ENCODE measurements at regions not wholly inside any gene's neighbourhood (a gene's known extent, or its start where the extent isn't known, plus 50 kb on each side); places are given as distances from the start of the nearest gene placed in this dataset.
"Not testable (repeated sequence)": the region's sequence is repeated elsewhere in the genome, so short reads cannot be mapped to it uniquely, and the experiment has no call there.

DNA sequence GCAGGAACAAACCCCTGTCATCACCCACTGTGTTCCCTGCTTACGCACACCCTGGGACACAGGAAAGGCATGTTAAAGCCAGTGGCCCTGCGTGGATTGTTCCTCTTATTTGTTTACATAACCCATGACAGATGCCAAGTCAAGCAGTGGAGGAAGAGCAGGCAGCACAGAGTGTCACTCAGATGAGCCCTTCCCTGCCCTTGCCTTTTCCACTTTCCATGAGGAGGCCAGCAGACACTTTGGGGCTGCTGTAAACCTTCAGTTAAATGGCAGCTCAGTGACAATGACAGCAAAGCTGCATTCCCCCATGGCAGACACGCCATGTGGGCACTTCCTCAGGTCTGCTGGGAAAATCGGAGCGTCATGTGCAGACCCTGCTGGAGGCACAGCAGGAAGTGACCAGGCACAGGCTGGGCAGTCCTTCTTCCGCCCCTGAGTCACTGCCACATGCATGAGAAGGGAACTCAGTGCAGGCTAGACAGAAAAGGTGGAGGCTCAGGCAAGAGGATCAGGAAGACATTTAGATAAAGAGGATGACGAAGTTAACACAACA, 216.8 kb upstream of the PIK3R1 start:
- no peaks in the 10 kb centered on the region for H3K36me3 Mint-ChIP-seq (ENCODE audit: low read depth)
- no peak for DNase-seq
- H3K4me1 Mint-ChIP-seq, result peaks cover 1% of the 10 kb centered on the region
- peaks cover 8% of the 10 kb centered on the region for H3K27me3 Mint-ChIP-seq
- ATAC-seq, result peak; percentile 36
- no peak overlapping the region for H3K27ac Mint-ChIP-seq
- no peaks in the 10 kb centered on the region for H3K9me3 ChIP-seq (ENCODE audit: control insufficient read depth, low read length, poor library complexity, severe bottlenecking)
- H3K4me3 Mint-ChIP-seq, result no peak overlapping the region

DNA sequence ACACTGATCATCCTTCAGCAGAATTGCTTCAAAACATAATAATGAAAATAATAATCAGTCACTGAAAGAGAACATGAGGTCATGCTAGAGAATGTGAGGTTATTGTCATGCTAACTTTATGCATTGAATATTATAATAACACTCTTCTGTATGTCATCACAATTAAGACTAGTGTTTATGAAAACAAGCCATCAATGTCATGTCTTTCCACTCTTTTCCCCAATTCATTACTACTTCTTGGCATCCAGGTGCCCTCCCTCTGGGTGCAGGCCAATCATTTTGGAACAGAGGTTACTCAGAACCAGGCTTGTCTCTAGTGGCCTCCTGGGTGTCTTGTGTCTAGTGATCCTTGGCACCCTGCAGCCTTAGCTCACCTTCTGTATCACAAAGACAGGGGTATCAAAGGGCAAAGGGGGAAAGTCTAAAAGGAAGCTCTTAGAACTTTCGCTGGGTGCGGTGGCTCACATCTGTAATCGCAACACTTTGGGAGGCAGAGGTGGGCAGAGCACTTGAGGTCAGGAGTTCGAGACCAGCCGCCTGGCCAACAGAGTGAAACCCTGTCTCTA, 217.6 kb upstream of the PIK3R1 start:
- H3K27me3 Mint-ChIP-seq, result peaks cover 14% of the 10 kb centered on the region
- H3K9me3 ChIP-seq (ENCODE audit: control insufficient read depth, low read length, poor library complexity, severe bottlenecking), result no peaks in the 10 kb centered on the region
- H3K4me3 Mint-ChIP-seq, result no peak overlapping the region
- DNase-seq (no peak), ATAC-seq (no peak)
- no peak overlapping the region for H3K27ac Mint-ChIP-seq
- H3K36me3 Mint-ChIP-seq (ENCODE audit: low read depth), result no peaks in the 10 kb centered on the region
- no peaks in the 10 kb centered on the region for H3K4me1 Mint-ChIP-seq

DNA sequence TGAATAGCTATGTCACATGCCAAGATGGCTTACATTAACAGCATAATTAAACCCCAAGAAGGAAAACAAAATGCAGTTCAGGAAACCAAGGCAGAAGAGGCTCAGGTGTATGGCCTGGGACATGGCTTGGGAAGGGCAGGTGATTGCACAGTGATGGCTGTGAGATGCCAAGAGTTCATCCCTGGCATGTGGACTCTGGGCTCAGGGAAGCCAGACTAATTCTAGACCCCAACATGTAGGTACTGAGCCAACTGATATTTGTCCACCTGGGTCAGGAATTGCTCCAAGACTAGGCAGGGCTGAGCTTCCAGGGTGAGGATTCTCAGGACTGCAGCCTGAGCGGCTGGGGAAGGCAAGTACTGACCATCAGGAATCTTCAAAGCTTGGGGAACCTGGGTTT, 218.4 kb upstream of the PIK3R1 start:
- Mint-ChIP-seq H3K4me1 (no peaks in the 10 kb centered on the region), H3K27me3 (peaks cover 15% of the 10 kb centered on the region), H3K4me3 (no peak overlapping the region), H3K27ac (no peak overlapping the region), H3K36me3 (ENCODE audit: low read depth) (no peaks in the 10 kb centered on the region)
- DNase-seq (no peak), ATAC-seq (no peak)
- no peaks in the 10 kb centered on the region for H3K9me3 ChIP-seq (ENCODE audit: control insufficient read depth, low read length, poor library complexity, severe bottlenecking)

DNA sequence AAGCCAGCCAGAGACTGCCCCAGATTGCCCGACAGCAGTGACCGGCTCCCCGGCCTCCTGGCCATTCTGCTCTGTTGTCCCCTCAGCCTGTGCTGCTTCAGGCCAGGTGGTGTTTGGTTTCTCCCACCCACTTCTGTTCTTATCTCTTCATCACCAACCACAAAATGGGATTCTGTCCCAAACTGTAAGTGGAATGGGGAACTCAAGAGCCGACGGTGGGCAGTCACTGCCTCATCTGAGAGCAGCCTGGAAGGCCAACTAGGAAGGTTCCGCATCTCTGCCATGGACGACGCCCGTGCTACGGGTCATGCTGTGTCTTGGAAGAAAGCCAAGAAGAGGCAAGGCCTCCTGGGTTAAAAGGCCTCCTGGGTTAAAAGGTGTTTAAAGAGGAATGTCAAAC, 219.0 kb upstream of the PIK3R1 start:
- no peak overlapping the region for H3K4me3 Mint-ChIP-seq
- H3K36me3 Mint-ChIP-seq (ENCODE audit: low read depth), result no peaks in the 10 kb centered on the region
- DNase-seq (no peak), ATAC-seq (no peak)
- H3K4me1 Mint-ChIP-seq, result no peaks in the 10 kb centered on the region
- H3K9me3 ChIP-seq (ENCODE audit: control insufficient read depth, low read length, poor library complexity, severe bottlenecking), result no peaks in the 10 kb centered on the region
- peaks cover 15% of the 10 kb centered on the region for H3K27me3 Mint-ChIP-seq
- no peak overlapping the region for H3K27ac Mint-ChIP-seq

DNA sequence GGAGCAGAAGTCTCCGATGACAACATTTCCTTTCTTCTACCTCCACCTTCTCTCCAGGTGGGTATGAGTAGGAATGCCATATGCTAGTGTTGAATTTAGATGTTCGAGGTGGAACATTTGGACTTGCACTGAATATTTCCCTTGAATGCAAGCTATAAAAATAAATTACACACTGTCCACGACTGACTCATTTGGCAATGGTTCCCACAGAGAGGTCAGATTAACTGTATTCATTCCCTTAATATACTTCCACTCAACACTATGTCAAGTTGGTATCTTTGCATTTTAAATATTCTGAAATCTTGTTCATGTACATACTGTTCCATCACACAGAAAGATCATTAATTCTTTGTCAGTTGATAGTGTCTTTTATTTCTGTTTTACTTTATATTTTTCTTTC, 222.6 kb upstream of the PIK3R1 start:
- ATAC-seq (no peak), DNase-seq (no peak)
- H3K9me3 ChIP-seq (ENCODE audit: control insufficient read depth, low read length, poor library complexity, severe bottlenecking), result no peaks in the 10 kb centered on the region
- Mint-ChIP-seq H3K4me3 (no peak overlapping the region), H3K27ac (no peak overlapping the region), H3K36me3 (ENCODE audit: low read depth) (no peaks in the 10 kb centered on the region), H3K27me3 (peaks cover 36% of the 10 kb centered on the region), H3K4me1 (no peaks in the 10 kb centered on the region)

DNA sequence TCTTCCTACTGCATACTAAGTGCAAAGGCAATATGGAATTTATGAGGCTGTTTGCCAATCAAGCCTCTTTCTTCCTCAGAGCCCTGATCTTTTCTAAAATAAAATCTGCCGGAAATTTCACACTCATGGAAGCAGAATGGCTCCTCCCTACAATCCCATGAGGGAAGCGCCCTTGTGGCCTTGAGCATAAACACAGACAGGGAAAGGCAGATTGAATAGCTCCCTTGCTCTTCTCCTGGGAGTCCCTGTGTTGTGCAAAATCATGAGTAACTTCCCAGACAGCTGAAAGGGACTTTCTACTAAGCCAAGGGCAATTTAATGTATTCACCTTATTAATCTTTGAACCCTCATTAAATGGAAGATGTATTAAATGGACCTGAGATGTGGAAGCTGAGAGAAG, 226.1 kb upstream of the PIK3R1 start:
- H3K36me3 Mint-ChIP-seq (ENCODE audit: low read depth), result no peaks in the 10 kb centered on the region
- DNase-seq (no peak), ATAC-seq (no peak)
- no peaks in the 10 kb centered on the region for H3K4me1 Mint-ChIP-seq
- peaks cover 28% of the 10 kb centered on the region for H3K27me3 Mint-ChIP-seq
- H3K27ac Mint-ChIP-seq, result no peak overlapping the region
- no peaks in the 10 kb centered on the region for H3K9me3 ChIP-seq (ENCODE audit: control insufficient read depth, low read length, poor library complexity, severe bottlenecking)
- no peak overlapping the region for H3K4me3 Mint-ChIP-seq

DNA sequence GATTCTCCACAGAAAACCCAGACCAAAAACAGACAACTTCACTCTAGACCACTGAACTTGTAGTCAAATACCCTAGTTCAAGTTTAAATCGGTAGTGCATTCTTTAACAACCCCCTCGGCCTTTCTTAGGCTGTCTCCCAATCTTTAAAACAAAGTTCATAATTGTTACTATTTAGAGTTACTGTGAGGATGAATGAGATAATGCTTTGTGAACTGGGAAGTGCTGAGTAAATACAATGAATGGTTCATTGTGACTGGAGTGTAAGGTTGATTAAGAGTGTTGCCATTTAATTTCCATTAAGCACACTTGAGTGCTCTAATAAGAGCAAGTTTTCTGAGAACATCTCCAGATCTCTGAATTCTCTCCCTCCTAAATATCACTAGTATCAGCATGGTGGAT, 228.8 kb upstream of the PIK3R1 start:
- H3K4me3 Mint-ChIP-seq, result no peak overlapping the region
- no peaks in the 10 kb centered on the region for H3K36me3 Mint-ChIP-seq (ENCODE audit: low read depth)
- ATAC-seq (no peak), DNase-seq (no peak)
- H3K4me1 Mint-ChIP-seq, result no peaks in the 10 kb centered on the region
- H3K27me3 Mint-ChIP-seq, result peaks cover 21% of the 10 kb centered on the region
- no peak overlapping the region for H3K27ac Mint-ChIP-seq
- H3K9me3 ChIP-seq (ENCODE audit: control insufficient read depth, low read length, poor library complexity, severe bottlenecking), result no peaks in the 10 kb centered on the region

DNA sequence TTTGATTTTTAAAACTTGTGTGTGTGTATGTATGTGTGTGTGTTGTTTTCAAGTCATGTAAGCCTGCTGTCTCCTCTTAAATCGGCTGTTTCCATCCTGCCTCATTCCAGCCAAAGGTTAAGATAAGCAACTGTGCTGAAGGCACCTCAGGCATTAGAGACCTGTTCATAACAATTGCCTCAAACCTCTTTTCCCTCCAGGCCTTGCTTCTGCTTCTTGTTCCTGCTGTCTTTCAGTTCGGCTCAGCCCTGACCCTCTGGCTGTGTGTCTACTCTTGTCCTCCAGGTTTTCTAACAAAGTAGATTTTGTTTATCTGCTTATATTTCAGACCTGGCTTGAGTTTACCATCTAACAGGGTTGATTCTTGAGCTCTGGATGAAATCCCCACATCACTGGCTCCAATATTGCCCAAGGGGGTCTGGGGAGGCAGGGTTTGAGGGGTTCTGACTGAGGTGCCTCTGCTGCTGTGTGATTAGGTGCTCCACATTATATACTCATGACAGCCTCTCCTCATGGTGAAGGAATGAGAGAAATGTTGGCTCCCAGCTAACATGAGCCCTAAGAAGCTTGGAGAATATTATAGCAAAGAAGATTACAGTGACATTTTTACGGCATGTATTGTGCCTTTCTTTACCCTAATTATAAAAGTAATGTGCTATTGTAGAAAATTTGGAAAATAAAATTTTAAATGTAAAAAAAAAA, 229.7 kb upstream of the PIK3R1 start:
- DNase-seq, result no peak
- H3K27me3 Mint-ChIP-seq, result peaks cover 21% of the 10 kb centered on the region
- H3K36me3 Mint-ChIP-seq (ENCODE audit: low read depth), result no peaks in the 10 kb centered on the region
- ATAC-seq, result no peak
- no peak overlapping the region for H3K4me3 Mint-ChIP-seq
- no peak overlapping the region for H3K27ac Mint-ChIP-seq
- no peaks in the 10 kb centered on the region for H3K4me1 Mint-ChIP-seq
- H3K9me3 ChIP-seq (ENCODE audit: control insufficient read depth, low read length, poor library complexity, severe bottlenecking), result no peaks in the 10 kb centered on the region

DNA sequence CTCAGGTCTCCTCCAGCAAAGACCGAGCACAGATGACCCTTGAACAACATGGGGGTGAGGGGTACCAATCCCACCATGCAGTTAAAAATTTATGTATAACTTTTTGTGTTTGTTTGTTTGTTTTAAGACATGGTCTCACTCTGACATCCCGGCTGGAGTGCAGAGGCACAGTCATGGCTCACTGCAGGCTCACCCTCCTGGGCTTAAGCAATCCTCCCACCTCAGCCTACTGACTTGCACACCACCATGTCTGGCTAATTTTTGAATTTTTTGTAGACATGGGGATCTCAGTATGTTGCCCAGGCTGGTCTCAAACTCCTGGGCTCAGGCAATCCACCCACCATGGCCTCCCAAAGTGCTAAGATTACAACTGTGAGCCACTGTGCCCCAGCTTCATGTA, 231.0 kb upstream of the PIK3R1 start:
- H3K36me3 Mint-ChIP-seq (ENCODE audit: low read depth), result no peaks in the 10 kb centered on the region
- no peak overlapping the region for H3K4me3 Mint-ChIP-seq
- DNase-seq, result no peak
- no peak for ATAC-seq
- H3K27me3 Mint-ChIP-seq, result peaks cover 11% of the 10 kb centered on the region
- H3K9me3 ChIP-seq (ENCODE audit: control insufficient read depth, low read length, poor library complexity, severe bottlenecking), result no peaks in the 10 kb centered on the region
- H3K27ac Mint-ChIP-seq, result peak overlapping the region; percentile 29
- no peaks in the 10 kb centered on the region for H3K4me1 Mint-ChIP-seq

DNA sequence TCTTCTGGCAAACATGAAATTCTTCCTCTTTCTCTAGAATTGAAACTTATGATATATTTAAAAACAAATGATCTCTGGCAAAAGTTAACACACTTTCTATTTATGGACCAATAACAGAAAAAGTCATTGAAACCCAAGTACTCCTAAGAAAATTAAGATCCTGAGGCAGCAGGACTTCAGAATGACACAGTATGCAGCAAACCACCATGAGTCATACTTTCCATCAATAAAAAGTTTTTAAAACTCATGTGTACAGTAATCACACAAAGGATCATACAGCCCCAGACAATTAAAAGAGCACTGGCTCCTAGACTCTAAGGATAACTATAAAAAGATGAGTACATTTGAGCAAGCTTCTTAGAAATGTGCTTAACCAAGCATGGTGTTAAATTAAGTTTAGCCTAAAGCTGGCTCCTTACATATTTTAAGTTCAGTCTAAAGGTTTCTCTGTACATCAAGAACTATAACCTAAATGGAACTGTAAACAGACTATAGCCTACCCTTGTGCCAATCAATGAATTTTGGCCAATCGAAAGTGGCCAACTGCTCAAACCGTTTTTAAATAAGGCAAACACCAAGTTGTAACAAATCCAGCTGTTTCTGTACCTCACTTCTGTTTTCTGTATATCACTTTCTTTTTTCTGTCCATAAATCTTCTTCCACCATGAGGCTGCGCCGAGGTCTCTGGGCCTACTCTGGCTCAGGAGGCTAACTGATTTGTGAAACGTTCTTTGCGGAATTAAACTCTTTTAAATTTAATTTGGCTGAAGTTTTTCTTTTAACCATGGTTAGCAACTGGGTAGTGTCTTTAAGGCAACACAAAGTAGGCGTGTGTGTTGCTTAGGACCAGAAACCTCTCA, 232.1 kb upstream of the PIK3R1 start:
- Mint-ChIP-seq H3K36me3 (ENCODE audit: low read depth) (no peaks in the 10 kb centered on the region), H3K27ac (no peak overlapping the region), H3K4me1 (no peaks in the 10 kb centered on the region), H3K27me3 (peaks cover under 1% of the 10 kb centered on the region), H3K4me3 (no peak overlapping the region)
- DNase-seq, result no peak
- no peak for ATAC-seq
- H3K9me3 ChIP-seq (ENCODE audit: control insufficient read depth, low read length, poor library complexity, severe bottlenecking), result no peaks in the 10 kb centered on the region

DNA sequence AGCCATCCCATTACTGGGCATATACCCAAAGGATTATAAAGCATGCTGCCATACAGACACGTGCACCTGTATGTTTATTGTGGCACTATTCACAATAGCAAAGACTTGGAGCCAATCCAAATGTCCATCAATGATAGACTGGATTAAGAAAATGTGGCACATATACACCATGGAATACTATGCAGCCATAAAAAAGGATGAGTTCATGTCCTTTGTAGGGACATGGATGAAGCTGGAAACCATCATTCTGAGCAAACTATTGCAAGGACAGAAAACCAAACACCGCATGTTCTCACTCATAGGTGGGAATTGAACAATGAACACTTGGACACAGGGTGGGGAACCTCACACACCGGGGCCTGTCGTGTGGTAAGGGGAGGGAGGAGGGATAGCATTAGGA, 233.4 kb upstream of the PIK3R1 start:
- not testable (repeated sequence) for H3K27me3 Mint-ChIP-seq; H3K4me1 Mint-ChIP-seq; H3K36me3 Mint-ChIP-seq (ENCODE audit: low read depth); H3K27ac Mint-ChIP-seq; ATAC-seq; DNase-seq; H3K4me3 Mint-ChIP-seq; H3K9me3 ChIP-seq (ENCODE audit: control insufficient read depth, low read length, poor library complexity, severe bottlenecking)

DNA sequence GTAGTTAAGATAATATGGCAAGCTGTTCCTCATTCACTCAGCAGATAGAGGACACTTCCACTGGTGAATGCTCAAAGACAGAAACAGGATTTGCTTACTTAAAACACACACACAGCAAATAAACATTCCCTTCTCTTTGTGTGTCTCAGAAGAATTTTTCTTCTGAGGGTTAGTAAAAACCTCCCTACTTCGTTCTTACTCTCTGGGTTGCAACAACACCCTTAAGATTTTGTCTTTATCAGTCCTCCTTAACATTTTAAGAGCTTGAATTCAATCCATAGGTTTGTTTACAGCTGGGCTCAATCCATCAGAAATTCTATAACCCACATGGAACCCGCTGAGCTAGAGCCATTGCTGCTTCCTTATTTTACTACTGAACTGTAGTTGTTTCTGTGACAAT, 237.4 kb upstream of the PIK3R1 start:
- no peak for DNase-seq
- H3K4me3 Mint-ChIP-seq, result no peak overlapping the region

DNA sequence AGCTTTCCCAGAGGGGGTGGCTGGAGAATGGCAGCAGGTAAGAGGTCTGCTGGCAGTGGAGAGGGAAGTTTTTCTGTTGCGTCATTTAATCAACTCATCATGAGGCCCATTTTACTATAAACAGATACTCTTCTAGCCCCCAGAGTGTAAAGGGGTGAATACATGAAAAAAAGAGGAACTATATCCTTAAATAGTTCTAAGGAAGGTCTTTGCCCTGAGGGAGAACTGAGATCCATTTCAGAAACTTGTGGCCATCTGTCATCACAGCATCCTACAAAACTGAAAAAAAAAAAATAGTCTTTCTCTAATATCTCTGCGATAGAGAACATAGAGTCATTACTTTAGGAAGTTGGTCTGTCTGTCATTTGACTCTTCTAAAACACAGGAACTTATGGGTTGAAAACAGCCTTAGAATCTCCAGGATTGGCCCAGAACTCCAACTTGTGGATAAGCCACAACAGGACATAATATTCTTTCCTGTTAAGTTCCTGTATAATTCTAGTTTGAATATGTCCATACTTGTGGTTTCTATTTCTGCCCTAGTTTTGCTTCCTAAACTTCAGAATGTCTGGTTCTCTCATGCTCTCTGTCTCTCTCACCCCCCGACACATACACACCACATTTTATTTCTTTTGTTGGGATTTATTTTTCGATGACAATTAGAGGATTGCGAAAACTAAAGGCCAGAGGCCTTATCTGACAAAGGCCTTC, 238.5 kb upstream of the PIK3R1 start:
- H3K4me1 Mint-ChIP-seq, result peaks cover 6% of the 10 kb centered on the region
- H3K36me3 Mint-ChIP-seq (ENCODE audit: low read depth), result no peaks in the 10 kb centered on the region
- DNase-seq, result no peak
- no peak overlapping the region for H3K27ac Mint-ChIP-seq
- no peaks in the 10 kb centered on the region for H3K27me3 Mint-ChIP-seq
- ATAC-seq, result no peak
- no peak overlapping the region for H3K4me3 Mint-ChIP-seq
- H3K9me3 ChIP-seq (ENCODE audit: control insufficient read depth, low read length, poor library complexity, severe bottlenecking), result no peaks in the 10 kb centered on the region

More for the DNA sequence above, 237.4 kb upstream of the PIK3R1 start:
- Mint-ChIP-seq H3K27me3 (no peaks in the 10 kb centered on the region), H3K27ac (no peak overlapping the region), H3K4me1 (peaks cover 6% of the 10 kb centered on the region), H3K36me3 (ENCODE audit: low read depth) (no peaks in the 10 kb centered on the region)
- no peak for ATAC-seq
- no peaks in the 10 kb centered on the region for H3K9me3 ChIP-seq (ENCODE audit: control insufficient read depth, low read length, poor library complexity, severe bottlenecking)
